ENCODE measurements at regions not wholly inside any gene's neighbourhood (a gene's known extent, or its start where the extent isn't known, plus 50 kb on each side); places are given as distances from the start of the nearest gene placed in this dataset.

DNA sequence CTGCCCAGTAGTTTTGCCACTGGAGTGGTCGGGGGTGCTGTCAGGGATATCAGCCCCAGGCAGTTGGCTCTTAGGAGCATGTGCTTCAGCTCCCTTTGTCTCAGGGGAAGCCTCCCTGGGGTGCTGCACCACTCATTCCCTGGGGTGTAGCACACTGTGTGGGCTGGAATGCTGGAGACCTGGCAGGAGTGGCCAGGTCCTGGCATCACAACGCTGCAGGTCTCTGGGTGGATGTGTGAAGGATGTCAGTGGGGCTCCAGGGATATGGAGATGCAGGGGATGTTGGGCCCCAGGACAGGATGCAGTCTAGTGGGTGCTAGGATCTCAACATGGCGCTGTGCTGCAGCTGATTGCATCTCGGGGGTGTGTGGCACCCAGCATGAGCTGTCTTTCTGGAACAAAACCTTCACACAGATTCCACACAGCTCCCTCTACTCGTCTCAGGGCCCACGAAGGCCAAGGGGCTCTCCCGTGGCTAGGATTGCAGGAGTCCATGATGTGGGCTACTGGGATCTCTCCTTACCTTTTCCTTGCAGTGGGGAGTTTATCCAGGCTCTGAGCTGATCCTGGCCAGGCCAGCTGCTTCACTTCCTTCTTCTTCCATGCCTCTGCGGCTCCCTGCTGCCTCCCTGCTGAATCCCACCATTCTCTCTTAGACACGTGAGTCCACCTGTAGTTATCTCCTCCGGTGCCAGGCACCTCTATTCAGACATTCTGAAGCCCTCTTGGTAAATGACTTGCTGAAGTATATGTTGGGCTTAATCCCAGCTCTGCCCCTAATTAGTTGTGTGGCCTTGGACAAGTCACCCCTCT, 295.1 kb downstream of the RPS24 start:
- Histone ChIP-seq H3K4me3 (ENCODE audit: low read depth, low read length) (no peak overlapping the region), H3K36me3 (ENCODE audit: control insufficient read depth, insufficient read depth, low read length) (no peaks in the 10 kb centered on the region), H3K27me3 (ENCODE audit: control insufficient read depth, insufficient read depth, low read length) (no peaks in the 10 kb centered on the region)
- DNase-seq (ENCODE audit: low read depth): no peak
- TF ChIP-seq, protein P1, sequence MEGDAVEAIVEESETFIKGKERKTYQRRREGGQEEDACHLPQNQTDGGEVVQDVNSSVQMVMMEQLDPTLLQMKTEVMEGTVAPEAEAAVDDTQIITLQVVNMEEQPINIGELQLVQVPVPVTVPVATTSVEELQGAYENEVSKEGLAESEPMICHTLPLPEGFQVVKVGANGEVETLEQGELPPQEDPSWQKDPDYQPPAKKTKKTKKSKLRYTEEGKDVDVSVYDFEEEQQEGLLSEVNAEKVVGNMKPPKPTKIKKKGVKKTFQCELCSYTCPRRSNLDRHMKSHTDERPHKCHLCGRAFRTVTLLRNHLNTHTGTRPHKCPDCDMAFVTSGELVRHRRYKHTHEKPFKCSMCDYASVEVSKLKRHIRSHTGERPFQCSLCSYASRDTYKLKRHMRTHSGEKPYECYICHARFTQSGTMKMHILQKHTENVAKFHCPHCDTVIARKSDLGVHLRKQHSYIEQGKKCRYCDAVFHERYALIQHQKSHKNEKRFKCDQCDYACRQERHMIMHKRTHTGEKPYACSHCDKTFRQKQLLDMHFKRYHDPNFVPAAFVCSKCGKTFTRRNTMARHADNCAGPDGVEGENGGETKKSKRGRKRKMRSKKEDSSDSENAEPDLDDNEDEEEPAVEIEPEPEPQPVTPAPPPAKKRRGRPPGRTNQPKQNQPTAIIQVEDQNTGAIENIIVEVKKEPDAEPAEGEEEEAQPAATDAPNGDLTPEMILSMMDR (IDR thresholded peaks at IDR 0.05; ENCODE audit: insufficient read depth, low read length, poor library complexity, severe bottlenecking): no peak

DNA sequence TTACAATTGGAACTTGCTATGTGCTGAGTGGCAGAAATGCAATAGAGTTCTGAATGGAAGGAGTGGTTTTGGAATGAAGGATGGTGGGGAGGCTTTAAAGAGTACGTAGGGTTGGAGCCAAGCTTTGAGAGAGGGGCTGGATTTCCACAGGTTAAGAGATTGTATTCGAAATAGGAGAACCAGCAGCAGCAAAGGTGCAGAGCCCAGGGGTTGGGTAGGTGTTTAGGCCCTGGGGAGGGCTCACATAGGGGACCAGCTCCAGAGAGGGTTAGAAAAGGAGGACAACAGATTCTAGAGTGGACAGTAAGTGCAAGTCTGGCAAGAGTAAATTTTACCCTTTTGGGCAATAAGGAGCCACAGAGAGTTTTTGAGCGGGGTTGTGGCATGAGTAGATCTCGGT, 297.2 kb downstream of the RPS24 start:
- no peak for DNase-seq (ENCODE audit: low read depth)
- Histone ChIP-seq H3K4me3 (ENCODE audit: low read depth, low read length) (no peak overlapping the region), H3K36me3 (ENCODE audit: control insufficient read depth, insufficient read depth, low read length) (no peaks in the 10 kb centered on the region), H3K27me3 (ENCODE audit: control insufficient read depth, insufficient read depth, low read length) (no peaks in the 10 kb centered on the region)
- TF ChIP-seq, protein P1 (IDR thresholded peaks at IDR 0.05; ENCODE audit: insufficient read depth, low read length, poor library complexity, severe bottlenecking): no peak

DNA sequence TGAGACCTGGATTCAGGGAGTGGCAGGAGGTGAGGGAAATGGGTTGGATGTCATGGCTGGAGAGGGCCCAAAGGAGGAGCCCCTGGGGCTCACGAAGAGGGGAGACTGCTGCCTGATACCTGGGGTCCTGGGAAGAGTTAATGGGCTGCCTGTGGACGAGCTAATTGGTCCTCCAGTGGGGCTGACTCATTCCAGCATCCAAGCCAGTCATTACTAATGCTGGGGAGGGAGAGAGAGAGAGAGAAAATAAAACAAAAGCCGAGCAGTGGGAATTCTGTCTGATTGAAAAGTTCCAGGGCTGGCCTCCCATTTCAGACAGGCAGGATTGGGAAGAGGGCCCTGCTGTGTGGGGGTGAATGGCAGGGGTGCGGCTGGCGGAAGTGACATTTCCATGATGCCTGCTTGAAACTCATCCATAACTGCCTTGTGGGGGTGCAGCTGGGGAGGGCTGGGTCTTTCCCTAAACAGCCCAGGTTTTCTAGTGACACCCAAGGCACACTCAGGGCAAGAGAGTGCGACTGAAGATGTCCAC, 297.8 kb downstream of the RPS24 start:
- DNase-seq (ENCODE audit: low read depth): no peak
- Histone ChIP-seq H3K36me3 (ENCODE audit: control insufficient read depth, insufficient read depth, low read length) (no peaks in the 10 kb centered on the region), H3K4me3 (ENCODE audit: low read depth, low read length) (no peak overlapping the region), H3K27me3 (ENCODE audit: control insufficient read depth, insufficient read depth, low read length) (no peaks in the 10 kb centered on the region)
- TF ChIP-seq, protein P1 (IDR thresholded peaks at IDR 0.05; ENCODE audit: insufficient read depth, low read length, poor library complexity, severe bottlenecking): no peak

DNA sequence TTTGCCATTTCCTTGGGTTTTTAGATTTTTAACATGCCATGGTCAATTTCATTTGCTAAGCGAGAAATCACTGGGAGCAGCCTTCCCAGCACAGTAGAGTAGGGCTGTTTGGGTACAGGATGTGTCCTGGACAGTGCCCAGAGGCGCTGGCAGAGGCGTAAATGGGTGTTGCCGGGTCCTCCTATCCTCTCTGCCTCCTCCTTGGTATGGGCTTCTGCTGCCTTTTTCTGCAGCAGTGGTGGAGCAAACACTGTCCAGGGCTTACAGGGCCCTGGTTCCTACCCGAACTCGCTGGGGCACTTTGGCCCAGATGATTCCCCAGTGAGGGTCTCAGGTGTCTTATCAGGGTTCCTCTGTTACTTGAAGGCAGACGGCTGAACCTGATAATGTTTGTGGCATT, 298.3 kb downstream of the RPS24 start:
- no peaks in the 10 kb centered on the region for H3K27me3 ChIP-seq (ENCODE audit: control insufficient read depth, insufficient read depth, low read length)
- TF ChIP-seq, protein P1 (IDR thresholded peaks at IDR 0.05; ENCODE audit: insufficient read depth, low read length, poor library complexity, severe bottlenecking): no peak
- no peak for DNase-seq (ENCODE audit: low read depth)
- H3K36me3 ChIP-seq (ENCODE audit: control insufficient read depth, insufficient read depth, low read length): no peaks in the 10 kb centered on the region
- H3K4me3 ChIP-seq (ENCODE audit: low read depth, low read length): no peak overlapping the region

DNA sequence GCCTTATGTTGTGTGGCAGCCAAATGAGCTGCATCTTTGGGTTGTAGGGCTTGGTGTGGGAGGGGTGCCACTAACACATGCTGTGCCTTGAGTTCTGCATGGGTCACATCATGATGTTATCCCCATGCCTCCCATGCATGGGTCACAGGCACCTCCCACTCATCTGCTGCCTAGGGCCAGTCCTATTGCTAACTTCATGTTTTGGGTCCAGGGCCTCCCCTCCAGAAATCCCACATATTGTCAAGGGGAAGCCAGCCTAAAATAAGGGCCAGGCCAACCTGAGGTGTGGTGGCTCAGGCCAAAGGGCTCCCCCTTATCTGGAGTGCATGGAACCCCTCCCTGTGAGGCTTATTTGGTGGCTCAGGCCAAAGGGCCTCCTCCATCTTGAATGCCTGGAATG, 299.0 kb downstream of the RPS24 start:
- no peak overlapping the region for H3K4me3 ChIP-seq (ENCODE audit: low read depth, low read length)
- TF ChIP-seq, protein P1 (IDR thresholded peaks at IDR 0.05; ENCODE audit: insufficient read depth, low read length, poor library complexity, severe bottlenecking): no peak
- no peaks in the 10 kb centered on the region for H3K36me3 ChIP-seq (ENCODE audit: control insufficient read depth, insufficient read depth, low read length)
- no peaks in the 10 kb centered on the region for H3K27me3 ChIP-seq (ENCODE audit: control insufficient read depth, insufficient read depth, low read length)
- no peak for DNase-seq (ENCODE audit: low read depth)
